H4 (cell line): ENCODE measurements at regions not wholly inside any gene's neighbourhood (a gene's known extent, or its start where the extent isn't known, plus 50 kb on each side); places are given as distances from the start of the nearest gene placed in this dataset.
"Not testable (repeated sequence)": the region's sequence is repeated elsewhere in the genome, so short reads cannot be mapped to it uniquely, and the experiment has no call there.

Experiments
- DNase-seq: peaks from one replicate; pipeline ENCODE4 v3.0.0-alpha.2; 2015; ENCODE audit warnings: low spot score

DNA sequence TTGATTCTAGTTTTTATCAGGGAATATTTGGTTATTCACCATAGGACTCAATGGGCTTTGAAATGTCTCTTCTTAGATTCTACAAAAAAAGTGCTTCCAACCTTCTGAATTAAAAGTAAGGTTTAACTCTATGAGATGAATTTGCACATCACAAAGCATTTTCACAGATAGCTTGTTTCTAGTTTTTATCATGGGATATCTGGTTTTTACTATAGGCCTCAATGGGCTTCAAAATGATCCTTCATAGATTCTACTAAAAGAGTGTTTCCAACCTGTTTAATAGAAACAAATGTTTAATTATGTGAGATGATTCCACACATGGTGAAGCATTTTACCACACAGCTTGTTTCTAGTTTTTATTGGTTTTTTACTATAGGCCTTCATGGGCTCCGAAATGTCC, 560.7 kb downstream of the KCNJ18 start:
- DNase-seq = no peak

GRCh38 chr17:22265807-22266206, 573.5 kb downstream of the KCNJ18 start:
- DNase-seq = no peak

DNA sequence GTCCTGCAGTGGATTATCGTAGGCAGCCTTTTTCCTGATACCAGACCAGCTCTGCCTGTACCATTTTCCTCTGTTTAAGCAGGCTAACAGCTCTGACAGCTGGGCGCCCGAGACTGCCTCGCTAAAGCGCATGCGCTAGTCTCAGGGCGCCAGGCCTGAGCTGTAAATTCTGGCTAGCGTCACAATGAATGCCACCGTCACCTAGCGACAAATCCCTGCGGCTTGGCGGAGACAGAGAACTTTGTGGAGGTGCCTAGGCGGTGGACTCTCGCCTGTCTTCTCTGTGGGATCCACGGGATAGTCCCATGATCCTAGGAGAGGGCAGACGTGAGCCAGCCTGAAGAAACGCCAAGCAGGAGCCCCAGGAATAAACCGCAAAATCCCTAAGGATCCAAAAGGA, 573.9 kb downstream of the KCNJ18 start:
- DNase-seq = peak; percentile 65

DNA sequence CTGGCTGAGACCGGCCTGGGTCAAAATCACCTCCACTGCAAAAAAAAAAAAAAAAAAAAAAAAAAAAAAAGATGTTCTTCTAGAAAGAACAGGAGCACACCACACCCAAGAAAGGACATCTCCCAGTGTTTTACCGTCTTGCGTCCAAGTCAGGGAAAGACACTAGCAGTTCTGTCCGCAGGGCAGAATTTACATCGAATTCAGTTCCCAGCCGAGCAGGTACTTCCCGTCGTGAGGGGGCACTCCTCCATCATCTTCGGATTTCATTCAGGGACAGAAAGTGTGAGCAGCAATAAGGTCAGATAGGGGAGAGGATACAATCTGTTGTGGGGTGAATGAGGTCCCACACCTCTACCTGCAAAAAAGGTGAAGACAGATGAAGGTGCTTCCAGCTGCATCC, 574.7 kb downstream of the KCNJ18 start:
- DNase-seq = no peak

GRCh38 chr17:22268214-22268911, 576.0 kb downstream of the KCNJ18 start:
- no peak for DNase-seq

GRCh38 chr17:22268912-22269220, 576.5 kb downstream of the KCNJ18 start:
- DNase-seq = no peak

DNA sequence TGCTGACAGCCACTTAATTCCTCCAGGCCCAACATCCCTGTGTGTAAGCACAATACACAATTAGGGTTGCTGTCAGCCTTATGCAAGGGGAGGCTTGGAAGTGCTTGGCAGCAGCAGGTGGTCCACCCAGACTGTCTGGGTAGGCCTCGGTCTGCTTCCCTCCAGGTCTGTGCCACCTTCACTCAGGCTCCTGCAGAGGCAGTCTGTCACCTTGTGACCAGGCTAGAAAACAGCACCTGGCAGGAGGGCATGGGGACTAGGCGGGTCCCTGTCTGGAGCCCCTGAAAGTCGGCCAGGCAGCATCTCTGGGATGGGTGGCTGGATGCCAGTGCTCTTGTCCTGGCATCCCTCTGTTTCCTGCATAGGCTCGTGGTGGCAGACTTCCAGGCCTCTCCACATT, 578.1 kb downstream of the KCNJ18 start:
- no peak for DNase-seq

GRCh38 chr17:22270809-22271208, 578.5 kb downstream of the KCNJ18 start:
- DNase-seq = not testable (repeated sequence)

GRCh38 chr17:22272363-22273146, 580.2 kb downstream of the KCNJ18 start:
- DNase-seq = no peak

DNA sequence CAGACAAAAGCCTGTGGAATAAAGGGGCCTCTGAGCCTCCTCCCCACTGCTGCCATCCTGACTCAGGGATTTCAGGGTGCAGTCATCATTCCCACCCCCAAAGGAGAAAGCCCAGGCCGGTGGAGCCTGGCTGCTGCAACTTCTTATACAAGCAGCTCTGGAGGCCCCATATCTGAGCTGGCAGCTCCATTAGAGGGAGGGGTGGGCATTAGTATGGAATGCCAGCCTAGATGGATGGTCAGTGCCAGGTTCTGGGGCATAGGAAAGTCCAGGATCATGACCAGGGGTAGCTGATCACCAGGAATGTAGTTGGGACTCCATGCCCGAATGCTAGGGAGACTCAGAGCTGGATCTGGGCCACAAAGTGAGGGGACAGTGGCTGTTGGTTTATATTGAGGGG, 581.0 kb downstream of the KCNJ18 start:
- DNase-seq = no peak

- no peak for DNase-seq
Observed at GRCh38 chr17:22277595-22277994, 585.3 kb downstream of the KCNJ18 start.

DNA sequence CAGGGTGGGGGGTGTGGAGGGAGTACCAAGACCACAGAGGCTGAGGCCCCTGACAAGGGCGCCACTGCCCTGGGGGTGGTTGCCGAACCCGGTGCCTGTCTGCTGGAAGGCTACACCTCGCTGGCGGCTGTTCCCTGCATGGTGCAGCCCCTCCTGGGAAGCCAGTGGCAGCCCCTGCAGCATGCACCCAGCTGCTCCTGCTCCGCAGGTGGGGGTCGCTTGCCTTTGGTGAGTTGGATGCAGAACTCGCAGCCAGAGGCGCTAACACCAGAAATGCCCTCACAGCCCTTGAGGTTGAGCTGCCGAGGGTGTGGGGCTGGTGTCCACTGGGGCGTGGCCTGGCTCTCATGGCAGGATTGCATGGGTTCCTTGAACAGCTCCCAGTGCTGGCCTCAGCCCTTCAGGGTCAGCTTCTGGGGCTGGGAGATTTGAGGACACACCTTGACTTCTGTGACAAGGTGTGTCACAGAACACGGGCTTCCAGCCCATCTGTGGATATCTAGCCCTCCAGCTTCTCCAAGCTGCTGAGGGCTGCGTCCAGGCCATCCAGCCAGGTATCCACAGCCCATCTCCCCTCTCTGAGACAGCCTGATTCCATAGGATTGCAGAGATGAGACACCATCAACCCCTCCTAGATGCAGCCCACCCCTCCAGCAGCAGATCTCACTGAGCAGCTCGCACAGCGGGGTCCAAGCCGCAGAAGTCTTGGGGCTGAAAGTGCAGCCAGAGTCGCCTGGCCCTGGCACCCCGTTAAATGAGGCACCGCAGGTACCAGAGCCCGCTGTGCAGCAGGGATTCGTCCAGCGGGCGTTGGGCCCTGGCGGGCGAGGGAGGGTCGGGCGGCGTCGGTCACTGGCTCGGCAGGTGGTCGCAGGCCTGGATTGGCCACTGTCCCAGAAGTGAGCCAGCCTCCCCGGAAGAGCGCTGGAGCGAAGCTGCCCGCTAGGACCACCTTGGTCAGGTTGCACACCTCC, 586.3 kb downstream of the KCNJ18 start:
- DNase-seq = no peak

- no peak for DNase-seq
Observed at GRCh38 chr17:22286337-22287041, 594.2 kb downstream of the KCNJ18 start.

GRCh38 chr17:22298484-22298951, 606.2 kb downstream of the KCNJ18 start:
- DNase-seq = not testable (repeated sequence)

GRCh38 chr17:22300177-22300576, 607.9 kb downstream of the KCNJ18 start:
- DNase-seq = no peak

DNA sequence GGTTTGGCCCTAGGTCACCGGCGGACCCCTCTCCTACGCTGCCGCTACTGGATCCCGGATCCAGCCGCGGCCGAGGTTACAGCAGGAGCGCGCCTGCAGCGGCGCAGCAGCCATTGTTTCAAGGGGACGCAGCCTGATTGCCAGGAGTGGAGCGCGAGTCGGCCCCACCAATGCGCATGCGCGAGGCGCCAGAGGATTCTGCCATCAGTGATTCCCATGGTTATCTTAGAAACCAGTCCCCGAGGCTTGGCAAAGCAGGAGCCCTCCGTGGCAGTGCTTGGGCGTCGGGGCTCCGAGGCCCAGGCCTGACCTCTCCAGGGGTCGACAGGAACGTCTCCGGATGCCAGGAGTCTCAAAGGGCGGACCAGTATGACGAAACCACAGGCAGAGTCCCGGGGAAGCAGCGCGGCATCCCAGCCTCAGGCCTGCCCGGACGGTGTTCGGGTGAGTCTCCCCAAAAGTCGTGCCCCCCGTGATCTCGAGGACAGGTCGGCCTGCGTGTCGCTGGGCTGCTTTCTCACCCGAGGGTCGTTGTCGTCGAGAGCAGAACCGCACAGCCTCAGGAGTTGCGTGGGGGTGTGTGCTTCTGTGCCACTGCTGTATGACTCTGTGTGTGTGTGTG, 608.5 kb downstream of the KCNJ18 start:
- DNase-seq = no peak

DNA sequence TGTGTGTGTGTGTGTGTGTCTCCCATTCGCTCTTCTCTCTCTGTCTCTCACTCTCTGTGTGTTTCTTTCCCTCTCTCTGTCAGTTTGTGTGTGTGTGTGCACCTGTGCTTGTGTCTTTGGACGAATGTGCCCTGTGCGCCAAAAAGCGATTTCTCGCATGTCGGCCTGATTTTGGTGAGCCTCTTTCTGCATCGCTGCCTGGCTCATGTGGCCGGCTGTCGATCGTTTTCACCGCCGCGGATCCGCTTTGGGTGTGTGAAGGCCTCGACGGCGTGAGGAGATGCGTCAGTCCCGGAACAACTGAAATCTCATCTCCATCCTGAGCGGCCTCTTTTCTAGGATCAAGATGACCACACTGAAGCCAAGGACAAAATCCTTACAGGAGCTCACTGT, 609.0 kb downstream of the KCNJ18 start:
- no peak for DNase-seq

- DNase-seq = no peak
Observed at GRCh38 chr17:22303096-22303495, 610.8 kb downstream of the KCNJ18 start.

- DNase-seq = no peak
Observed at GRCh38 chr17:22303865-22304264, 611.5 kb downstream of the KCNJ18 start.

DNA sequence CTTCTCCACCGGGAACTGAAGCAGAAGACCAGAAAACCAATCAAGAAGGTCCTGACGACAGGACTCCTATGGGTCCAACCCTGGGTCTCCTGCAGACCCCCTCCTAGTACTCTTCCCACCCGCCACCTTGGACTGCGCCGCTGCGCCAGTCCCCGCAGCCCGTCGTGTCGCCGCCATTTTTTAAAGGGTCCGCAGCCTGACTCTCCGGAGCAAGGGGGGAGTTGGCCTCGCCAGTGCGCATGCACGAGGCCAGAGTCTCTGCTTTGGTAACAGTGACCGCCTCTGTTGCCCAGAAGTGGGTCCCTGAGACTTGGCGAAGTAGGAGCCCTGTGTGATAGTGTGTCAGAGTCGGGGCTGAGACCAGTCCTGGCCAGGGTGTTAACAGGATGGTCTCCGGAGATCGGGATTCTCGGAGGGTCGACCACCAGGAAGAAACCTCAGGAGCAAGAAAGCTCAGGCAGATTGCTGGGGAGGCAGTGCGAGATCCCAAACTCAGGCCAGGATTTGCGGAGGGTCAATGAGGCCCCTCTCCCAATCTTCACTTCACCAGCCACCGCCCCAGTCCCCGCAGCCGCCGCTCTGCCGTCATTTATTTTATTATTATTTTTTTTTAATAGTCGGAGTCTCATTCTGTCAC, 612.5 kb downstream of the KCNJ18 start:
- no peak for DNase-seq
